ENCODE measurements at regions not wholly inside any gene's neighbourhood (a gene's known extent, or its start where the extent isn't known, plus 50 kb on each side); places are given as distances from the start of the nearest gene placed in this dataset.
"Not testable (repeated sequence)": the region's sequence is repeated elsewhere in the genome, so short reads cannot be mapped to it uniquely, and the experiment has no call there.

- DNase-seq (ENCODE audit: low read depth, low spot score): no peak
- TF ChIP-seq CTCF (conservative IDR thresholded peaks at IDR 0.05): no peak
- no peaks in the 10 kb centered on the region for H3K9me3 Mint-ChIP-seq
- no peaks in the 10 kb centered on the region for H3K27me3 Mint-ChIP-seq (ENCODE audit: low read depth)
- H3K27ac Mint-ChIP-seq (ENCODE audit: unreplicated experiment): no peak overlapping the region
- no peaks in the 10 kb centered on the region for H3K4me1 Mint-ChIP-seq
- no peaks in the 10 kb centered on the region for H3K36me3 Mint-ChIP-seq (ENCODE audit: low read depth)
- no peak overlapping the region for H3K4me3 Mint-ChIP-seq
These were observed 863.8 kb downstream of the KCNA4 start for GRCh38 chr11:29153078-29153477.

GRCh38 chr11:29142573-29142972 lies 874.3 kb downstream of the KCNA4 start:
- H3K4me1 Mint-ChIP-seq; H3K9me3 Mint-ChIP-seq; DNase-seq (ENCODE audit: low read depth, low spot score); H3K27ac Mint-ChIP-seq (ENCODE audit: unreplicated experiment); H3K36me3 Mint-ChIP-seq (ENCODE audit: low read depth); H3K27me3 Mint-ChIP-seq (ENCODE audit: low read depth); H3K4me3 Mint-ChIP-seq: not testable (repeated sequence)

GRCh38 chr11:29135504-29135903 lies 881.3 kb downstream of the KCNA4 start:
- Mint-ChIP-seq H3K9me3 (no peaks in the 10 kb centered on the region), H3K4me3 (no peak overlapping the region), H3K36me3 (ENCODE audit: low read depth) (no peaks in the 10 kb centered on the region), H3K27ac (ENCODE audit: unreplicated experiment) (no peak overlapping the region), H3K4me1 (no peaks in the 10 kb centered on the region), H3K27me3 (ENCODE audit: low read depth) (no peaks in the 10 kb centered on the region)
- no peak for DNase-seq (ENCODE audit: low read depth, low spot score)
- no peak for TF ChIP-seq CTCF (conservative IDR thresholded peaks at IDR 0.05)

GRCh38 chr11:29131055-29131454 lies 885.8 kb downstream of the KCNA4 start:
- Mint-ChIP-seq H3K27ac (ENCODE audit: unreplicated experiment) (no peak overlapping the region), H3K4me3 (no peak overlapping the region), H3K27me3 (ENCODE audit: low read depth) (no peaks in the 10 kb centered on the region), H3K9me3 (no peaks in the 10 kb centered on the region), H3K36me3 (ENCODE audit: low read depth) (no peaks in the 10 kb centered on the region), H3K4me1 (no peaks in the 10 kb centered on the region)
- no peak for TF ChIP-seq CTCF (conservative IDR thresholded peaks at IDR 0.05)
- no peak for DNase-seq (ENCODE audit: low read depth, low spot score)

GRCh38 chr11:29129844-29130243 lies 887.0 kb downstream of the KCNA4 start:
- peaks cover 9% of the 10 kb centered on the region for H3K4me1 Mint-ChIP-seq
- H3K36me3 Mint-ChIP-seq (ENCODE audit: low read depth): no peaks in the 10 kb centered on the region
- no peaks in the 10 kb centered on the region for H3K27me3 Mint-ChIP-seq (ENCODE audit: low read depth)
- no peak for TF ChIP-seq CTCF (conservative IDR thresholded peaks at IDR 0.05)
- no peaks in the 10 kb centered on the region for H3K9me3 Mint-ChIP-seq
- DNase-seq (ENCODE audit: low read depth, low spot score): no peak
- H3K27ac Mint-ChIP-seq (ENCODE audit: unreplicated experiment): no peak overlapping the region
- H3K4me3 Mint-ChIP-seq: no peak overlapping the region

- DNase-seq (ENCODE audit: low read depth, low spot score): no peak
- TF ChIP-seq CTCF (conservative IDR thresholded peaks at IDR 0.05): no peak
- Mint-ChIP-seq H3K4me1 (peaks cover 13% of the 10 kb centered on the region), H3K27me3 (ENCODE audit: low read depth) (no peaks in the 10 kb centered on the region), H3K27ac (ENCODE audit: unreplicated experiment) (no peak overlapping the region), H3K36me3 (ENCODE audit: low read depth) (no peaks in the 10 kb centered on the region), H3K4me3 (no peak overlapping the region), H3K9me3 (no peaks in the 10 kb centered on the region)
These were observed 889.4 kb downstream of the KCNA4 start for GRCh38 chr11:29127461-29127860.
